HG03354 (cell line): ENCODE measurements at regions not wholly inside any gene's neighbourhood (a gene's known extent, or its start where the extent isn't known, plus 50 kb on each side); places are given as distances from the start of the nearest gene placed in this dataset.
"Not testable (repeated sequence)": the region's sequence is repeated elsewhere in the genome, so short reads cannot be mapped to it uniquely, and the experiment has no call there.

Source experiments
- ATAC-seq: cut with Tn5 transposase; IDR thresholded peaks from one replicate; pipeline ENCODE4 v1.9.1; 2021; ENCODE audit warnings: mild to moderate bottlenecking; ENCODE audit not compliant: unreplicated experiment, poor library complexity, severe bottlenecking

DNA sequence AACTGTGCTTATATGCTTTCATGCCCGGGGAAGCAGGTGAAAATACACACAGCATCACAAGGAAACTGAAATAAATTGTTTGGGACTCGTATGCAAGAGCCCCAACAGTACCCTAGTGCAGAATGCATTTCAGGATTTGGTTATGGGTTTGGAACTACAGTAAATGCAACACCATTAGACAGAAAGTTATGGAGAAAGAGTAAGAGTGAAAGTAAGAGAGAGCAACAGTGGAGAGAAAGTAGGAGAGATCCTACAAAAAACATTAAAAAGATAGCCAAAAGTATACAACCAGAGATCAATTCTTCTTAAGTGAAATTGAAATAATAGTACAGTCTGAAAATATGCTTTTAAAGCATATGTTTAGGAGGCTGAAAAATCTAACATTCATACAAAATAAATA is 231.1 kb downstream of the TFEC start:
- no peak for ATAC-seq

DNA sequence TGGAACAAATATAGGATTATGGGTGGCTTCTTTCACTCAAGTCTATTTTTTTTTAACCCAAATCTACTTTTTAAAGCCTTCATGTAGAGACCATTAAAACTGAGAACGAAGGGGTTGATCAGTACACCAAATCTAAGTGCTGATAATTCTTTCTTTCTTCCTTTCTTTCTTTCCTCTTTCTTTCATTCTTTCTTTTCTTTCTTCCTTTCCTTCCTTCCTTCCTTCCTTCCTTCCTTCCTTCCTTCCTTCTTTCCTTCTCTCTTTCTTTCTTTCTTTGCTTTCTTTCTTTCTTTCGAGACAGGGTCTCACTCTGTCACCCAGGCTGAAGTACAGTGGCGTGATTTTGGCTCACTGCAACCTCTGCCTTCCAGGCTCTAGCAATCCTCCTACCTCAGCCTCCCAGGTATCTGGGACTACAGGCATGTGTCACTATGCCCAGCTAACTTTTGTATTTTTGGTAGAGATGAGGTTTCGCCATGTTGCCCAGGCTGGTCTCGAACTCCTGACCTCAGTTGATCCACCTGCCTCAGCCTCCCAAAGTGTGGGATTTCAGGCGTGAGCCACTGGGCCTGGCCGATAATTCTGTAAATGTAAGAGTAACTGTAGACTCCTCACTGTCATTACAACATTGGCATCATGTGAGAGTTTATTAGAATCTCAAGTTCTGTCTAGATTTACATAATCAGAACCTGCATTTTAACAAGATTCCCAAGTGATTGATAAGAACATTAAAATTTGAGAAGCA is 236.4 kb downstream of the TFEC start:
- no peak for ATAC-seq

DNA sequence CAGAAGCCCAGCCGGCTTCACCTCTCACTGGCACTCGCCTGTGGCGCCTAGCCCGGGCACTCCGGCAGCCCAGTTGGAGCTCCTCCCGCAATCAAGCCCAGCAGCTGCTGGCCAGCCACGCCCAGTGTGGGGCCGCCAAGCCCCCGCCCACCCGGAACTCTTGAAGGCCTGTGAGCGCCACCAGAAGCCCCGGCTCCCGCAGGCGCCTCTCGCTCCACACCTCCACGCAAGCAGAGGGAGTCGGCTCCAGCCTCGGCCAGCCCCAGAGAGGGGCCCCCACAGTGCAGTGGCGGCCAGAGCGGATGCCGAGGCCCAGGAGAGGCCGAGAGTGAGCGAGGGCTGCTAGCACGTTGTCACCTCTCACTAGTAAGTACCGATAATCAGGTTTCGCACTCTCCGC is 240.7 kb downstream of the TFEC start:
- no peak for ATAC-seq

DNA sequence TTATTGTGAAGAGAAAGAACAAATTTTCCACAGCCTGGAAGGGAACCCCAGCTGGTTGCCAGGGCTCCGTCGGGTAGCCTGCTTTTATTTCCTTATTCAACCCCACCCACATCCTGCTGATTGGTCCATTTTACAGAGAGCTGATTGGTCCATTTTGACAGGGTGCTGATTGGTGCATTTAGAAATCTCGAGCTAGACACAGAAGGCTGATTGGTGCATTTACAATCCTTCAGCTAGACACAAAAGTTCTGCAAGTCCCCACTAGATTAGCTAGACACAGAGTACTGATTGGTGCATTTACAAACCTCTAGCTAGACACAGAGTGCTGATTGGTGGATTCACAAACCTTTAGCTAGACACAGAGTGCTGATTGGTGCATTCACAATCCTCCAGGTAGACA is 241.1 kb downstream of the TFEC start:
- ATAC-seq, result not testable (repeated sequence)

DNA sequence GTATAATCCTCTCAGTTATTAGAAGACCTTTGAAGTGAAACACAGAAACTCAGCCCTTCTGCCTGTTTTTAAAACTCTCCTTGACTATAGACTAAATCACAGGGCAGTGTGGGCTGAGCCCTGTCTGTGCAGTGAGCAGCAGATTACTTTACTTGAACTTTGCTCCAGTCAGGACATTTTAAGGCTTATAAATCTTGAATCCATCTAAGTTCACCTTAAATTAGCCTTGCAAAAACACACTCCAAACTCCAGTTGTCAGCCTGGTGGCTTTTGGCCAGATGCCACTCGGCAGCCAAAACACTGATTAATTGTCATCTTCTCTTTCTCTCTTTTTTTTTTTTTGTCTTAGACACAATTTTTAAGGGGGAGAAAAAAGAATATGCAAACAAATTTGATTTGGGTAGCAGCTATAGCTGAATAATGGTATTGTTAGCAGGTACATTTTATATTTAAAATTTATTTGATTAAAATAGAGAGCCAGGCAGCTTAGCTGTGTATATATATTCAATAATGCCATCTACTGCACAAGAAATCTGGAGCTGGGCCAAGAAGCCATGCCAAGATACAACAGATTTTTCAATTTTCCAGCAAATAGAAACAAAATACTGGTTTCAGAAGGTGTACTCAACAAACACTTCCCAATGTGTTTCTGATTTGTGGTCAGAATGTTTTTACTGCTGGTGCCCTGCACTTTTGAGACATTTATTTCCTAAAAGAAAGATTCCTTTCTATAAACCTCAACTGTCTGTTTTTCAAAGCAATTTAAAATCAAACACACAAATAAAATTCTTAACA is 247.7 kb downstream of the TFEC start:
- no peak for ATAC-seq

DNA sequence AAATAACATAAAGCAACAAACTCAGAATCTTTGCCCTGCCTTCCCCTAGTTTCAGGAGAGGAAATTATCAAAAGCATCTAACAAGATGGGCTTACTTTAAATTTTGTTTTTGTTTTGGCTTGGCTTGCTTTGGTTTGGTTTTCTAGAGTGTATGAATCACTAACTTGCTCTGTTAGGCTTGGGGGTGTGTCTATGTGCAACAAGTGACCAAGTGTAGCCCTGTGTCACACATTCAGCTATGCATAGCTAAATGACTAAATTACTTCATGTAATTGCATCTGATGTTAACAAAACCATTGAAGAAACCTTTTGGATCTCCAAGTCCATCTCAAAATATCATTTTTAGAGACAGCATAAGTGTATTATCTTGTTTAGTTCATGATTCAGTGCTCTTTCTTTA is 251.0 kb downstream of the TFEC start:
- ATAC-seq, result no peak

DNA sequence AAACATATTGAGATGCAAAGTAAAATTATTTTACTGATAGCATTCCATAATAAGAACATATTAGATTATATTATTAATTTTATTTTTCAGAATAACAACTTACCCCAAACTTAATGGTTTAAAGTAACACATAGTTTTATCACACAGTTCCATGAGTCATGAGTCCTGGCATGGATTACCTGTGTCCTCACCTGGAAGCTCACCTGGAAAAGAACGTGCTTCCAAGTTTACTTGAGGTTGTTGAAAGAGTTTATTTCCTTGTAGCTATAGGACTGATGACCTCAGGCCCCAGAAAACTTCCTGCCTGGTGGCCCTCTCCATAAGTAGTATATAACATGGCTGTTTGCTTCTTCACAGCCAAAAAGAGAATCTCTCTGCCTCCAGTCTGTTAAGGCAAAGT is 254.6 kb downstream of the TFEC start:
- ATAC-seq, result no peak

DNA sequence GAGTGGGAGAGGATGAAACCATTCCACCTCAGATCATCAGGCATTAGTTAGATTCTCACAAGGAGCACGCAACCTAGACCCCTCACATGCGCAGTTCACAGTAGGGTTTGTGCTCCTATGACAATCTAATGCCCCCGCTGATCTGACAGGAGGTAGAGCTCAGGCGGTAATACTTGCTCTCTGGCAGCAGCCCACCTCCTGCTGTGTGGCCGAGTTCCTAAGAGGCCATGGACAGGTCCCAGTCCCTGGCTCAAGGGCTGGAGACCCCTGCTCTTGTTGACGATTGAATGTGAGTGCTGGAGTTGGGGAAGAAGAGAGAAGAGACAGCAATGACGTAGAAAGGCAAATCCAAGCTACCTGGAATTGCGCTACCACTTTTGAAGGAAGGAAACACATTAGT is 267.2 kb downstream of the TFEC start:
- ATAC-seq, result no peak

DNA sequence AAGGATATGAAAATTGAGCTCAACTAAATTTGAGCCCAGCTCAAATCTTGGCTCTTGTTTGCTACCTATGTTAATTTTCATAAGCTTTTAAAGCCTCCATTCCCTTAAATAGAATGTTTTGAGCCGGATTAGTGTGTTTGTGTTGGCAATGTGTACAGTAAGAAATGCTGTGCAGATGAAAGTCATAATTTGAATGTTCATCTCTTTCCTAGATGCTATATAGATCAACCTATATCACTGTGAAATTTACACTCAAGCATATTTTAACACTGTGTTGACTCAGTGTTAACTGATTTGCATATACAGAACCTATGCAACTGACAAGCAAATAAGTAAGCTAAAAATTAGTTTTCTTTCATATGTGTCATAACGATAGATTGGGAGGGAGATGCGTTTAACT is 272.5 kb downstream of the TFEC start:
- ATAC-seq, result no peak

DNA sequence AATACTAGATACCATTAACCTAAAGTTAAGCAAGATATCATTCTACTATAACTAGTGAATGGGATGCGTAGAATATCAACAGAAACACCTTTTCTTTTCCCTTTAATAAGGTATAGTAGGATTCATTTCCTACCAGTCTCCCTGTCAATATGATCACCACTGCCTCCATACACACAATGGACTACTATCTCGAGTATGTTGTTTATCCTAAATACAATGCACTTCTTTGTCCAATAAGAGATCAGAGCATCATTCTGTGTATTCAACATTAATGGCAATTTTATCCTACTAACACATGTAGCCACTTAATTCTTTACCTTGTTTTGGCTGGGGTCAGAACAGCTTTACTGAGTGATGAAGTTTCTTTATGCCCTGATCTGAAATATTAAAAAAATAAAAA is 276.3 kb downstream of the TFEC start:
- ATAC-seq, result no peak

DNA sequence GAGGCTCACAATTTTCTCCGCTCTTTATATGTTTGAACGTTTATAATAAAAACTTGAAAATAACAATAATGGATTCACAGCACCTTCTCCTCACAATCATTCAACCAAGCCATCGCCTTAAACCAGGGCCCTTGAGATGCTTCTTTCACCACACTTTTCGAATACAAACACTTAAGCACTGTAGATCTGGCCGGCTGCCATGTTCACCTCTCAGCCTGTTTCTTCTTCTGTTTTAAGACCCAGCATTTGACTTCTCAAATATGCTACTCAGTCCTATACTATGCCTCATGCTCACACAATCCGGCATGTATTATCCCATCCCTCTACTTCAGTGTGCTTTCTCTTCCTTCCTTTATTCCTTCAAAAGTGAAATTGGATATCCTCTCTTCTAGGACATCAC is 280.6 kb downstream of the TFEC start:
- no peak for ATAC-seq

DNA sequence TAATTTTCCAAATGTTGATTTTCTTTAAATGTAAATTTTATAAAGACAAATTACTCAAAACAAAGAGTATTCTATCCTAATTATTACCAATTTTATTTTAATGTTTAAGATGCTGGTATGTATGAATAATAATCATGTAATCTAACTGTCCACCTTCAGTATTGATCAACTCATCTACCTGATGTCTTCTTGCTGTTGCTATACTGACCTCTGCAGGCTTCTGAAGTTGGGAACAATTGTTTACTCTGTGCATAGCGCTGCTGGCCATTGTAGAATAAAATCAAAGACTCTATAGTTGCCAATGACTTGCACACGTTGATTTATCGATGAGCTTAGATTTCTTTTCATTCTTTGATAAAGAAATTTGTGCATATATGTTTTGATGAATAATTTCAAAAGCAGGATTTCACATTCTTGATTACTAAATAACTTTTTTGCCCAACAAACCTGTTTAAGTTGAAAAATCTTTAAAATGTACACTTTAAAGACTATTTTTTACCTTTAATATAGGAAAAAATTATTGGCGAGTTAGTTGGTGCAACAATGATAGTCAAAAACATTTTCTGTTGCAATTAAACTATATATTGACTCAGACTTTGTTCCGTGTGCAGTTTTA is 282.3 kb downstream of the TFEC start:
- ATAC-seq, result peak; percentile 46

DNA sequence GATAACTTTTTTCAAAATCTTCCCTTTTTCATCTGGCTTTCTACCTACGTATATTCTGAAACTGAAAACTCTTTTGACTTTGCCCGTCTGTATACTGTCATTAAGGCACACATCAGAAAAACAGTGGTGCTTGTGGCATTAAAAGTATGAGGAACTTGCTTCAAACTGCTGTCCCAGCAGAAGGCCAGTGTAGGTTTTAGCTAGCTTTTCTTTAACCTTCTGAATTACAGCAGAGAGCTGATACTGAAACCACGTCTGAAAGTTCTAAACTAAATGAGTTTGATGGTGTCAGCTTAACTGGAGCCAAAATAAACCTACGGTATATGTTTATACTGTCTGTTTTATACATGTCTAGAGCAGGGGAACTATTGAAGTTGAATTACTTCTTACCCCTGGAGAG is 283.4 kb downstream of the TFEC start:
- ATAC-seq, result no peak

DNA sequence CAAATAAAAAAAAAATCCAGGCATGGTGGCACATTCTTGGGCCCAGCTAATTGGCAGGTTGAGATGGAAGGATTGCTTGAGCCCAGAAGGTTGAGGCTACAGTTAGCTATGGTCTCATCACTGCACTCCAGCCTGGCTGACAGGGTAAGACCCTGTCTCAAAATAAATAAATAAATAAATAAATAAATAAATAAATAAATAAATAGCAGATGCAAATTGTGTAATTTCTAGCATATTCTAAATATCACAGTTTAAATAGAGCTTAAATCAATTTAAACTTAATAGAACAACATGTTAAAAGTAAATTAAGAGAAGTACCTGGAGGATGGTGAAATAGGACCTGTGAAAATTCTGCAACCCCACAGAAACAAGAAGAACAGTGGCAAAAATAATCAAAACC is 290.5 kb downstream of the TFEC start:
- no peak for ATAC-seq

DNA sequence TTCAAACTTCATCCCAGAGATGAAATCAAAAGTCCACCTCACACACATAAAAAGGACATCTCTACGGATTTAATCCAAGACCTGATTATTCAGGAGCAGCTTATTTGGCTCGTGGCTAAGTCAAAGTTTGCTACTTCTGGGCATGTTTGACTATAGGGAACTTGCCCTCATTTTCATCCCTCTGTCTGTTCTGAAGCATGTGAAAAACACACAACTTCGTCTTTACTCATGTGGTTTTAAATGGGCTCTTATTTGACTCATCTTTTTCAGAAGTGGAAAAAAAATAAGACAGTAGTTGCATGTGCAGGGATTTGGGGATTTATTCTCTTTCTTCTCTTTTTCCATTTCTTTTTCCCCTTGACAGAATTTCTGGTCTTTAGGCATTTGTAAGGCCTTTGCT is 295.9 kb downstream of the TFEC start:
- ATAC-seq, result no peak

DNA sequence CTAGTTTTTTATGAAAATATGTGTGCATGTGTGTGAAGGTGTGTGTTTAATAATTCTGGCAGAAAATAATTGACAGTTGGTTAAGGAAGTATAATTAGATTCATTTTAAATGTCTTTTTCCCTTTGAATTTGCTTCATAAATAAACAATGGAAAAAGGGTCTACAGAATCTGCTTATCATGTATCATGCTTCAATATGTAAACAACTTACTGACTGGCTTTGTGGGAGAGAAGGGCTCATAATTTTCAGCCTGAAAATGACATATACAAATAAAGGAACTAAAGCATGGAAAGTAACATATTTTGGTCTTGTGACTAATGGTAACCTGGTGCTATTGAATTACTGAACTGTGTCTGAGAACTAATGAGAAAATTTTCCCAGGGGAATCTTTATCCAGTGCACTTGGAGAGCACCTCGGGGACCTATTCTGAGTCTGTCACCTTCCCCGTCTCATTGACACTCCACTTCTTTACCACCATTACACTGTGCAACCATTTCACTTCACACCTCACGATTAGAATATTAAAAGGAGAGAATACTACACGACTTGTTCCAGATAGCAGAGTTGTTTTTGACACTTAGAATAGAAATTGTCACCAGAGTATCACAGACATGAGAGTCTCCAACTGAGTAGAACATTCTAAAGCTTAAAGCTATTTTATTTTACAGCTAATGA is 298.6 kb downstream of the TFEC start:
- ATAC-seq, result no peak

DNA sequence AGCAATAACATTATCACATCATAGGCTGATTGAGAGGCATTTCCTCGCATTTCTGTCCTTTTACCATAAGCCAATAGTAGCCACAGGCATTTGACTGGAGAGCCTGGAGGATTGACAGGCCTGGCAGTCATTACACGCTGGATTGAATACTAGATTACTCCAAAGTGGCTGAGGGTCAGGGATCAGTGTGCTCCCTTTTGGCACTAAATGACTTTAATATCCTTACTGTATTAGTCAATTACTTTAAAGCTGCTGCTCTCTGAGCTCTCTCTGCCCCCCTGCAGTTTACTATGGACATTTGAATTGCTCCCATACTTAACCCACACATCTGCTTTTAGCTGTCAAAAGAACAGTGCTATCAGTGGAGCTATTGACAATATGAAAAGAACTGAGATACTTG is 302.0 kb downstream of the TFEC start:
- no peak for ATAC-seq

DNA sequence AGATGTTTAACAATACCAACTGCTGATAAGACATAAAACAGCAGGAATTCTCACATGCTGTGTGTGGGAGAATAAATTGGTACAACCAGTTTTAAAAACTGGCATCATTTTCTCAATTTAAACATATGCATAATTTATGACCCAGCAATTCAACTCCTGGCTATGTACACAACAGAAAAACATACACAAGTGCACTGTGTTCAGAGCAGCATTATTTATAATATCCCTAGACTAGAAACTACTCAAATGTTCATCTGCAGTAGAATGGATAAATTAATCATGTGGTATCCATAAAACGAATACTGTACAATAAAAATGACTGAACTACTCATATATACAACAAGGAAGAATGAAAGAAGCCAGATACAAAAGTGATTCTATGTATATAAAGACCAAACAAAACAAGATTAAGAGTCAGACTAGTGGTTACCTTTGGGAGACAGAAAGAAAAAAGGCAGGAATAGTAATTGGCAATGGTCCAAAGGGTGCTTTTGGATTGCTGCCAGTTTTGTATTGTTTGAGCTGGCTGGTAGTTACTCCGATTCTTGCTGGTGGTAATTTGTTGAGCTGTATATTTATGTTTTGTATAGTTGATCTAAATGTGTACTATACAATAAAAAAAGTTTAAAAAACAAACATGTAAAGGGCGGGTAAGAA is 306.0 kb downstream of the TFEC start:
- no peak for ATAC-seq

DNA sequence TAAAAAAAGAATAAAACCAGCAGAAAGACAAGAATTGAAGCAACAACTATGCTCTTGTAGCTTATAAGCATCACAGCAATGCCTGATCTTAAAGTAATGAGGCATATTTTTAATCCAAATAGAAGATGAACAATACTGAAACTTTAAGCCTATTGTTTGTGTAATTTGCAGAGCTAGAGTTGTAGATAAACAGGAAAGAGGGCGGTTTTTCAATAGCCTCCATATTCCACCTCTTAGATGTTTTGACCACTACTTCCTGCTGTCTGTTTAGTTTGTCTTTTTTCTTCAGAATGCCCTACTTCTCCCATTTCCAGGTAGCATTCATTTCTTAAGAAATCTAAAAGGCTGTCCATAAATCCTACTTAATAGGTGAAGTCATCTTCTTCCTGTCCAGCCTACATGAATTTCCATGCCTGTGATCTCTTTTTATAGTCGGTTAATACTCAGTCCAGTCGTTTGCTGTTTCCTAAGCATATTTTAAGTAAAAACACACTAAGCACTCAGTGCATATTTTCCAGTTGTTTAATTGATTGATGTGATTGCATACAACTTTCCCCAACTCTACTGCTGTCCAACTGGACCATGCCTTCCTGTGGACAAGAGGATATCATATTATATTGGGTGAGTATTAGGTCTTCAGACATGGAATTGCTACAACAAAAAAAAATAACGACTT is 308.1 kb downstream of the TFEC start:
- ATAC-seq, result no peak
